ENCODE measurements at regions not wholly inside any gene's neighbourhood (a gene's known extent, or its start where the extent isn't known, plus 50 kb on each side); places are given as distances from the start of the nearest gene placed in this dataset.

DNA sequence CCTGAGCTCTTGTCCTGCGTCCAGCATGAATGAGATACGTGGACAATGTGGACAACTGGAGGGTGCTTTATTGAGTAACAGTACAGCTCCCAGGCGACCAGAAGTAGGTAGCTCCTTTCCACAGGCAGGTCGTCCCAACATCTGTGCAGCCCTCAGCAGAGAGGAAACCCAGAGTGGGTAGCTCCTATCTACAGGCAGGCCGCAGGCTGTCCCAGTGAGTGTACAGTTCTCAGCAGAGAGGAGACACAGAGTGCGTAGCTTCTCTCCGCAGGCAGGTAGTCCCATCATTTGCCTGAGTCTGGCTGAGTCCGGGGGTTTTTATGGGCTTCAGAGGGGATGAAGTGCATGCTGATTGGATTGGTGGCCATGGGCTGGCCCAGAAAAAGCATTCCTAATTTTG is 373.3 kb downstream of the CHSY3 start:
- Histone ChIP-seq H2BK120ac (replicated peaks; ENCODE audit: low read depth, low read length) (no peak overlapping the region), H3K56ac (replicated peaks; ENCODE audit: insufficient read length, low read depth, low read length) (no peak overlapping the region), H3K23me2 (ENCODE audit: low read depth, low read length) (no peaks in the 10 kb centered on the region), H3K36me3 (ENCODE audit: control insufficient read depth in 2 of 4, insufficient read depth in 4 of 4, low read length in 3 of 4) (no peaks in the 10 kb centered on the region), H4K5ac (ENCODE audit: insufficient read length, low read depth, low read length) (no peak overlapping the region), H4K8ac (ENCODE audit: extremely low read depth, insufficient read depth, low read length) (no peak overlapping the region; the same call in 1 of the 2 replicates), H2AFZ (ENCODE audit: low read length) (no peak overlapping the region), H2AK5ac (ENCODE audit: low read depth, low read length) (no peak overlapping the region), H3K23ac (ENCODE audit: insufficient read length) (no peak overlapping the region), H3K9ac (replicated peaks in 1 of 4; ENCODE audit: extremely low read depth in 1 of 4, low read depth in 3 of 4, low read length in 3 of 4) (no peak overlapping the region), H4K20me1 (replicated peaks in 1 of 2; ENCODE audit: control insufficient read depth in 1 of 2, insufficient read depth in 2 of 2, low read length in 2 of 2) (no peaks in the 10 kb centered on the region), H2BK5ac (ENCODE audit: low read depth, low read length) (no peak overlapping the region), H3K9me3 (ENCODE audit: insufficient read depth in 2 of 2, low read depth in 1 of 2, low read length in 1 of 2) (no peaks in the 10 kb centered on the region), H3K14ac (ENCODE audit: insufficient read length) (no peak overlapping the region), H3K79me2 (ENCODE audit: control insufficient read depth in 1 of 2, insufficient read depth in 2 of 2, low read length in 2 of 2) (no peaks in the 10 kb centered on the region), H3K4me2 (ENCODE audit: insufficient read depth in 1 of 2, low read depth in 2 of 2, low read length in 2 of 2) (no peak overlapping the region), H3K4ac (replicated peaks; ENCODE audit: insufficient read length, low read depth, low read length) (no peak overlapping the region), H3K27ac (ENCODE audit: low read depth, low read length) (no peak overlapping the region), H3K27me3 (replicated peaks in 1 of 4; ENCODE audit: control insufficient read depth in 3 of 4, extremely low read depth in 1 of 4, insufficient read depth in 3 of 4, low read length in 3 of 4) (peaks cover 1 to 22% (median 5%) of the 10 kb centered on the region in 4 experiments; a peak in 6 of 7 replicates), H2BK20ac (ENCODE audit: low read length) (no peak overlapping the region), H3K79me1 (ENCODE audit: low read depth, low read length) (no peaks in the 10 kb centered on the region), H3K18ac (ENCODE audit: extremely low read depth, low read length) (no peak overlapping the region), H3K4me1 (replicated peaks in 1 of 4; ENCODE audit: control insufficient read depth in 3 of 4, insufficient read depth in 4 of 4, low read length in 3 of 4) (no peaks in the 10 kb centered on the region), H2BK15ac (ENCODE audit: low read length) (no peak overlapping the region), H3K4me3 (ENCODE audit: extremely low read depth in 1 of 4, insufficient read depth in 2 of 4, low read depth in 3 of 4, low read length in 4 of 4) (no peak overlapping the region), H2BK12ac (ENCODE audit: low read depth, low read length) (no peak overlapping the region), H4K91ac (replicated peaks; ENCODE audit: insufficient read length, low read length) (no peak overlapping the region)
- WGBS, 2 experiments (ENCODE audit: extremely low coverage in 1 of 2, insufficient coverage in 1 of 2, insufficient read length in 1 of 2, insufficient replicate concordance in 2 of 2, low coverage in 1 of 2, low lambda C conversion rate in 2 of 2, missing lambda C conversion rate in 1 of 2), result 96% methylated on average over 8 of the region's 8 CpGs; no CpG with 5 or more reads in 1 of the 2 experiments
- no peak for FAIRE-seq
- ChIA-PET POLR2A (ENCODE audit: partially characterized antibody) (interaction anchor here (0.6 kb wide), 1 partner anchor 13 kb away, joined by 3 read pairs; no protein-coding TSS in a partner anchor), CTCF (ENCODE audit: partially characterized antibody) (interaction anchor here (0.6 to 1.5 kb wide), 3 partner anchors 75 to 163 kb away, joined by 3 to 4 read pairs (median 3); no protein-coding TSS in a partner anchor)
- DNase-seq (ENCODE audit: low read depth in 1 of 2, low spot score in 2 of 2), result no peak
- TF ChIP-seq SP2 (IDR thresholded peaks at IDR 0.05; ENCODE audit: low read length) (no peak), TAF1 (IDR thresholded peaks at IDR 0.05; ENCODE audit: low read depth, low read length) (no peak), EGR1 (IDR thresholded peaks at IDR 0.05; ENCODE audit: borderline replicate concordance, low read depth, low read length) (no peak), RNF2 (IDR thresholded peaks at IDR 0.05; ENCODE audit: borderline replicate concordance, low read depth, low read length, missing control alignments, poor library complexity, severe bottlenecking) (no peak), RFX5 (IDR thresholded peaks at IDR 0.05; ENCODE audit: borderline replicate concordance, low read depth, low read length) (no peak), TBP (IDR thresholded peaks at IDR 0.05; ENCODE audit: low read depth, low read length) (no peak), TCF12 (IDR thresholded peaks at IDR 0.05; ENCODE audit: low read depth, low read length) (no peak), GABPA (IDR thresholded peaks at IDR 0.05; ENCODE audit: borderline replicate concordance, insufficient read depth, low read length) (no peak)
- TF ChIP-seq, protein P1, sequence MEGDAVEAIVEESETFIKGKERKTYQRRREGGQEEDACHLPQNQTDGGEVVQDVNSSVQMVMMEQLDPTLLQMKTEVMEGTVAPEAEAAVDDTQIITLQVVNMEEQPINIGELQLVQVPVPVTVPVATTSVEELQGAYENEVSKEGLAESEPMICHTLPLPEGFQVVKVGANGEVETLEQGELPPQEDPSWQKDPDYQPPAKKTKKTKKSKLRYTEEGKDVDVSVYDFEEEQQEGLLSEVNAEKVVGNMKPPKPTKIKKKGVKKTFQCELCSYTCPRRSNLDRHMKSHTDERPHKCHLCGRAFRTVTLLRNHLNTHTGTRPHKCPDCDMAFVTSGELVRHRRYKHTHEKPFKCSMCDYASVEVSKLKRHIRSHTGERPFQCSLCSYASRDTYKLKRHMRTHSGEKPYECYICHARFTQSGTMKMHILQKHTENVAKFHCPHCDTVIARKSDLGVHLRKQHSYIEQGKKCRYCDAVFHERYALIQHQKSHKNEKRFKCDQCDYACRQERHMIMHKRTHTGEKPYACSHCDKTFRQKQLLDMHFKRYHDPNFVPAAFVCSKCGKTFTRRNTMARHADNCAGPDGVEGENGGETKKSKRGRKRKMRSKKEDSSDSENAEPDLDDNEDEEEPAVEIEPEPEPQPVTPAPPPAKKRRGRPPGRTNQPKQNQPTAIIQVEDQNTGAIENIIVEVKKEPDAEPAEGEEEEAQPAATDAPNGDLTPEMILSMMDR (IDR thresholded peaks at IDR 0.05; ENCODE audit: control extremely low read depth in 1 of 3, insufficient read depth in 1 of 3, low read depth in 1 of 3, low read length in 3 of 3), result no peak

All from H1 (cell line).